ENCODE measurements at regions not wholly inside any gene's neighbourhood (a gene's known extent, or its start where the extent isn't known, plus 50 kb on each side); places are given as distances from the start of the nearest gene placed in this dataset.
A peak's percentile ranks its signal among the peaks of the same experiment; 100 is the strongest.

- DNase-seq (peak in 3 of 4 donors; percentile 34 to 52 (median 44)), ATAC-seq (peak; percentile 29)
- Histone ChIP-seq H3K4me1 (peaks cover 48% of the 10 kb centered on the region), H3K27me3 (no peaks in the 10 kb centered on the region), H3K36me3 (replicated peaks in 1 of 2; ENCODE audit: insufficient read depth in 1 of 2, low read depth in 2 of 2) (no peaks in the 10 kb centered on the region), H3K4me3 (no peak overlapping the region), H3K9me3 (no peaks in the 10 kb centered on the region), H3K27ac (no peak overlapping the region)
- 13 to 23% methylated on average over 4 of the region's 4 CpGs for WGBS, 2 donors
- intact Hi-C loops (cut with DNase I) = no loop called here
- TF ChIP-seq CTCF (IDR thresholded peaks at IDR 0.05) (no peak), POLR2A (IDR thresholded peaks at IDR 0.05) (no peak)
Measured at GRCh38 chr7:22566176-22566575, 66.2 kb upstream of the STEAP1B start.

- 59 to 74% methylated on average over 1 of the region's 1 CpG for WGBS, 2 donors
- no peaks in the 10 kb centered on the region for H3K36me3 ChIP-seq (replicated peaks in 1 of 2; ENCODE audit: insufficient read depth in 1 of 2, low read depth in 2 of 2)
- intact Hi-C loops (cut with DNase I) = no loop called here
- DNase-seq (no peak), ATAC-seq (no peak)
- H3K4me3 ChIP-seq = no peak overlapping the region
- H3K27ac ChIP-seq = peak overlapping the region in 1 of 4 donors; percentile 17
- H3K4me1 ChIP-seq = peaks cover 53% of the 10 kb centered on the region
- TF ChIP-seq CTCF (IDR thresholded peaks at IDR 0.05) (no peak), POLR2A (IDR thresholded peaks at IDR 0.05) (no peak)
- no peaks in the 10 kb centered on the region for H3K27me3 ChIP-seq
- H3K9me3 ChIP-seq = no peaks in the 10 kb centered on the region
Measured at GRCh38 chr7:22565315-22565811, 65.4 kb upstream of the STEAP1B start.

- Histone ChIP-seq H3K27me3 (no peaks in the 10 kb centered on the region), H3K9me3 (no peaks in the 10 kb centered on the region), H3K36me3 (replicated peaks in 1 of 2; ENCODE audit: insufficient read depth in 1 of 2, low read depth in 2 of 2) (no peaks in the 10 kb centered on the region), H3K4me3 (no peak overlapping the region), H3K27ac (peak overlapping the region in 1 of 4 donors; percentile 71), H3K4me1 (peaks cover 57% of the 10 kb centered on the region)
- DNase-seq = peak in 2 of 4 donors; percentile 38 to 47
- no peak for ATAC-seq
- TF ChIP-seq POLR2A (IDR thresholded peaks at IDR 0.05) (no peak), CTCF (IDR thresholded peaks at IDR 0.05) (no peak)
- 74 to 76% methylated on average over 6 of the region's 6 CpGs for WGBS, 2 donors
- intact Hi-C loops (cut with DNase I) = loop anchor here (5.0 kb wide), 1 partner anchor 163 kb away; the partner anchor contains the start of gene IL6
Measured at GRCh38 chr7:22564511-22565045, 64.6 kb upstream of the STEAP1B start.

- H3K27me3 ChIP-seq = no peaks in the 10 kb centered on the region
- 51% methylated on average over 10 to 11 of the region's 11 CpGs for WGBS, 2 donors
- peak; percentile 25 for ATAC-seq
- H3K9me3 ChIP-seq = no peaks in the 10 kb centered on the region
- intact Hi-C loops (cut with DNase I) = loop anchor here (5.0 kb wide), 1 partner anchor 164 kb away; the partner anchor contains the start of gene IL6
- DNase-seq = peak in 1 of 4 donors; percentile 21
- TF ChIP-seq CTCF (IDR thresholded peaks at IDR 0.05) (no peak), POLR2A (IDR thresholded peaks at IDR 0.05) (no peak)
- no peaks in the 10 kb centered on the region for H3K36me3 ChIP-seq (replicated peaks in 1 of 2; ENCODE audit: insufficient read depth in 1 of 2, low read depth in 2 of 2)
- peak overlapping the region in 3 of 4 donors; percentile 14 to 71 (median 55) for H3K27ac ChIP-seq
- no peak overlapping the region for H3K4me3 ChIP-seq
- peaks cover 57% of the 10 kb centered on the region for H3K4me1 ChIP-seq
Measured at GRCh38 chr7:22563621-22564241, 63.7 kb upstream of the STEAP1B start.

Data from body of pancreas (tissue), 4 donors.